GM18867 (cell line): ENCODE measurements at regions not wholly inside any gene's neighbourhood (a gene's known extent, or its start where the extent isn't known, plus 50 kb on each side); places are given as distances from the start of the nearest gene placed in this dataset.
"Not testable (repeated sequence)": the region's sequence is repeated elsewhere in the genome, so short reads cannot be mapped to it uniquely, and the experiment has no call there.

ENCODE experiments used
- ATAC-seq: cut with Tn5 transposase; IDR thresholded peaks from one replicate; pipeline ENCODE4 v1.9.1; 2021; ENCODE audit warnings: mild to moderate bottlenecking, moderate library complexity; ENCODE audit not compliant: unreplicated experiment

DNA sequence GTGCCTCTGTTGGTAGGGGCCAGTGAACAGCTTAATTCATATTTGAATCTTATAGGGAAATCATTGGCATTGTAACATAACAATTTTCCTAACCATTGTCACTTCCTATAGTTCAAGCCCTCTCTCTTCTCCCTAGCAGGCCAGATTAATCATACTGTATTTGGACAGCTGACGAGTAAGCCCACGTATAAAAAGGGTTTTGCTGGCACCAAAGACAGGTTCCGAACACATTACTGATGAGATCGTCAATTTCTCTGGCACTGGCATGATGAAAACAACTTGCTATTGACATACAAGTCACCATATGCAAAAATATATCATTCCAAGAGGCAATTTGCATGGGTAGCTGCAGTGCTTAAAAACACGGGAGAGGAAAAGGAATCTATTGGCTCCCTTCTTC is 891.1 kb upstream of the AUTS2 start:
- ATAC-seq: no peak

DNA sequence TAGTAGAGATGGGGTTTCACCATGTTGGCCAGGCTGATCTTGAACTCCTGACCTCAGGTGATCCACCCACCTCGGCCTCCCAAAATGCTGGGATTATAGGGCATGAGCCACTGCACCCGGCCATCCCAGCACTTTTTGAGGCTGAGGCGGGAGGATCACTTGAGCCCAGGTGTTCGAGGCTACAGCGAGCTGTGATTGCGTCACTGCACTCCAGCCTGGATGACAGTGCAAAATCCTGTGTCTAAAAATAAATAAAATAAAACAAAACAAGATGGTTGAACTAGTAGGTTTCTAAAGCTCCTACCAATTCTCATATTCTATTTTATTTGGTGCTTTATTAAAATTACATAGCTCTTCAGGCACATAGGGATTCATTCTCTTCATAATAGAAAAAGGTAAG is 890.3 kb upstream of the AUTS2 start:
- ATAC-seq: no peak

DNA sequence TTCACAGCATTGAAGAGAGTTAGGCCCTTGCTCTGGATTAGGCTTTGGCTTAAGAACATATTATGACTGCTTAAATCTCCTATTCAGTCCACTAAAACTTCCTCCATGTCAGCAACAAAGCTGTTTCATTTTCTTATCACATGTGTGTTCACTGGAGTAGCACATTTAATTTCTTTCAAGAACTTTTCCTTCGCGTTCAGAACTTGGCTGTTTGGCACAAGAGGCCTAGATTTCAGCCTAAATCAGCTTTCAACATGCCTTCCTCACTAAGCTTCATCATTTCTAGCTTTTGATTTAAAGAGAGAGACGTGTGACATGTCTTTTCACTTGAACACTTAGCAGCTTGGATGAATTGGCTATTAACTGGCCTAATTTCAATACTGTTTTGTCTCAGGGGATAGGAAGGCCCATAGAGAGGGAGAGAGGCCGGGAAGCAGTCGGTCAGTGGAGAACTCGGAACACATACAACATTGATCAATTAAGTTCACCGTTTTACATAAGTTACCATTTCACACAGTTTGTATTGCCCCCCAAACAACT is 885.2 kb upstream of the AUTS2 start:
- ATAC-seq: no peak

DNA sequence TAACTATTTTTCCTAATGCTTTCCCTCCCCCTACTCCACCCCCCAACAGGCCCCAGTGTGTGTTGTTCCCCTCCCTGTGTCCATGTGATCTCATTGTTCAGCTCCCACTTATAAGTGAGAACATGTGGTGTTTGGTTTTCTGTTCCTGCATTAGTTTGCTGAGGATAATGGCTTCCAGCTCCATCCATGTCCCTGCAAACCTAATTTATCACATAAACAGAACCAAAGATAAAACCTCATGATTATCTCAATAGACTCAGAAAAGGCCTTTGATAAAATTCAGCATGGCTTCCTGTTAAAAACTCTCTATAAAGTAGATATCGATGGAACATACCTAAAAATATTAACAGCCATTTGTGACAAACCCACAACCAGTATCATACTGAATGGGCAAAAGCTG is 884.1 kb upstream of the AUTS2 start:
- not testable (repeated sequence) for ATAC-seq

DNA sequence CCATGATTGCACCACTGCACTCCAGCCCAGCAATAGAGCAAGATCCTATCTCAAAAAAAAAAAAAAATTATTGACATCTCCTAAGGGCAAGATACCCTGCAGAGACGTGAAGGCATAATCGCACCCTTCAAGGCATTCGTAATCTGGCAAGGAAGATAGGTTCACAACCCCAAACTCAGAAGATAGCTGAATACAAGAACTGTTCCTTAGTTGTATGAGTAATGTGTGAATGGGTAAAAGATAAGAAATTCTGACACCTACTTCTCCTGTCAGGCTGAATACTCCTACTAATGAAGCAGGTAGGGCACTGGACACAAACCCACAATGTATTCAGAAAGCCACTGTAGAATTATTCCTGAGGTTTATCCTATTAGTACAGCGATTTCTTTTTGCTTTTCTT is 882.4 kb upstream of the AUTS2 start:
- ATAC-seq: no peak

DNA sequence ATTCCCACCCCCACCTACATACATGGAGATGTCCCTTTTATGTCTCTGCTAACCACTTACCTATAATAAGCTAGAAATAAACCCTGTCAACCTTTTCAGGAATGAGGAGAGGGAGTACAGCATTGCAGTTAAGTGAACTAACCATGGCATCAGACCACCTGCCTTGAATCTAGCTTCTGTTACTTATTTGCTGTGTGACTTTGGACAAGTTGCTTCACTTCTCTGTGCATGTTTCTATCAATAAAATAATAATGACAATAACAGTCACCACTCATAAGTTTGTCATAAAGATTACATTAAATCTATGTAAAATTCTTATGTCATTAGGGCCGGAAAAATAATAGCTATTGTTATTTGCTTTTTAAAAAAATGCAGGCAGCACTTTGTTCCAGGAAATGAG is 881.1 kb upstream of the AUTS2 start:
- no peak for ATAC-seq

DNA sequence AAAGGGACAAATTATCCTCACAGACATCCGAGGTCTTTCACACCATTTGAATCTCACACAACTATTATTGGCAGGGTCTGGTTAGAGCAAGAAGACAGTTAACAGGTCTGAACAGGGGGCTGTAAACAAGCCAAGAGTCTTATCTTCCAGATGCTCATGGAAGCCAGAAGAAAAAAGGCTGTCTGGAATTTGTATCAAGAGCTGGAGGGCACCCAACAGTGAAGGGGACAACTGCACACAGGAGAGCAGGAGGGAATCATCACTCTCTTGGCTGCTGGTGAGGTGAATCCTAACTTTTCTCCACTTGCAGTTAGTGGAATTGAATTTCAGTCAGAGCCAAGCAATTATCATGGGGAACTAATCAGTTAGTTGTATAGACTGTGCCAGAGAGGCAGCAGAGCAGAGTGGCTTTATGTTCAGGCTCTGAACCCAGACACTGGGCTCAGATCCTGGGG is 880.2 kb upstream of the AUTS2 start:
- ATAC-seq: no peak

DNA sequence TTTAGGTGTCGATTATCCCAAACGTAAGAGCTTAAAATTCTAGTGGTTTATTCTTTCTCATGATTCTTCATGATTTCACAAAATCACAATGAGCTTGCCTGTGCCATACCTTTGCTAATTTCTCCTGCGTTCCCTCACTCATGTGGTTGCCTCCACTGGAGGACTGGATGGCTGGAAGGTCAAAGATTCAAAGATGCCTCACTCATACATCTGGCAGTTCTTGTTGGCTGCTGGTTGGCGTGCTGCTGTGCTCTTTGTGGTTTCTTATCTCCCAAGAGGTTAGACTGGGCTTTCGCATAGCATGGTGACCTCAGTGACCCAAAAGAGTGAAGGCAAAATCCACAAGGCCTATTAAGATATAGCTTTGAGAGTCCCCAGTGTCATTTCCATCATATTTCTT is 877.6 kb upstream of the AUTS2 start:
- peak; percentile 50 for ATAC-seq

DNA sequence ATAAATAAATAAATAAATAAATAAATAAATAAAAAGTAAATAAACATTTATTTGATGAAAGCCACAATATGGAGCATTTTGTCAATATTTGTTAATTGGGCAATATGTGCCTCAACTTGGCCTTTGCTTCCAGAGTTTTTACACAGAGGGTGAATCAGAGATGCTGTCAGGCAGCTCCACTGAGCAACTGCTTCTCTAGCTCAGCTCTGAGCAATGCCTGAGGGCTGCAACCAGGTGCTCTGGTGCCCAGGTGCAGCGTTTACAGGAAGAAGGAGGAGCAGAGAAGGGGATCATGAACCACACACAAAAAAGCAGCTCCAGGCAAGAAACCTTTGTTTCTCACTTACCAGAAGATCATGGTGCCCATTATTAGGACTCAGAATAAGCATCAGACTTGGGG is 876.2 kb upstream of the AUTS2 start:
- no peak for ATAC-seq

DNA sequence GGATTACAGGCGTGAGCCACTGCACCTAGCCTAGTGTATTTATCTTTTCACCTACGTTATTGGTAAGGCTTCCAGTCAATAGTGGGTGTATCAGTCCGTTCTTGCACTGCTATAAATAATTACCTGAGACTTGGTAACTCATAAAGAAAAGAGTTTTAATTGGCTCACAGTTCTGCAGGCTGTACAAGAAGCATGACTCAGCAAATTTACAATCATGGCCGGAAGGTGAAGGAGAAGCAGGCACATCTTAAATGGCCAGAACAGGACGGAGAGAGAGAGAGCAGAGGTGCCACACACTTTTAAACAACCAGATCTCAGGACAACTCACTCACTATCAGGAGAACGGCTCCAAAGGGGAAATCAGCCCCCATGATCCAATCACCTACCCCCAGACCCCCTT is 873.3 kb upstream of the AUTS2 start:
- ATAC-seq: no peak

DNA sequence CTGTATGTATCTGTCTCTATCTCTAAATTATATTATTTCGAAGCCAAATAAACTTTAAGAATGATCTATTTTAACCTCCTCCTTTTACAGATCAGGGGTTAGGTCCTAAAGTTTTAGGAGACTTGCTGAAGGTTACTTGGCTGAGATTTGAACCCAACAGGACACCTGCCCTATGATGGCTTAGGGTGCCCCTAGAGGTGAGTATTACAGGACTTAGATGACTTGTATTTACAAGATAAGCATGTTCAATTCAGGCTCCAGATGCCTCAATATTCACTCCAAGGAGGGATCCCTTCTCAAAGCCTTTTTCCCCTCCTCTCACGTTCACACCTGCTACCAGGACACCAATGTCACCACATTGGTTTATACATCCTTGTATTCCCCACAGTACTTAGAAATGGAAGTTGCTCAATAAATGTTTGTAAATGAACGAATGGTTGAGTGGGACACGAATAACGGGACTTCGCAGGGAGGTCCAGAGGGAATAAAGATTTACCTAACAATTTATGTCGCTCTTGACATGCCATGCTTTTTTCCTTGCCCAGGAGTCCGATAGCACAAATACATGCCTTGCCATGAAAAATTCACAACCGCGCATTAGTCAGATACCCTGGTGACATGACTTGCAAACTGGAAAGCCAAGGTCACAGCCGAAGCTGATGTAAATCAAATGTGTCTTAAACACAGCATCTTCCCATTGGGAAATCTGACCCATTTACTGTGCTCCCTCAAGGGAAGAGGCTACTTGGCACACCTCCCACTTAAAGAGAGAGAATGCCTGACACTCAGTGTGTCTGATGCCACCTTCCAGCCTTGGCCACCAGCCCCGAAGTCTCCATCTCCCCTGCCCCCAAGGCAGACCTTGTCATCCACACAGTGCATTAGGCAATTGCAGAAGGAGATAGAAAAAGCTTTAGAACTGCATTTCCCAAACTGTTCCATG is 872.2 kb upstream of the AUTS2 start:
- no peak for ATAC-seq

DNA sequence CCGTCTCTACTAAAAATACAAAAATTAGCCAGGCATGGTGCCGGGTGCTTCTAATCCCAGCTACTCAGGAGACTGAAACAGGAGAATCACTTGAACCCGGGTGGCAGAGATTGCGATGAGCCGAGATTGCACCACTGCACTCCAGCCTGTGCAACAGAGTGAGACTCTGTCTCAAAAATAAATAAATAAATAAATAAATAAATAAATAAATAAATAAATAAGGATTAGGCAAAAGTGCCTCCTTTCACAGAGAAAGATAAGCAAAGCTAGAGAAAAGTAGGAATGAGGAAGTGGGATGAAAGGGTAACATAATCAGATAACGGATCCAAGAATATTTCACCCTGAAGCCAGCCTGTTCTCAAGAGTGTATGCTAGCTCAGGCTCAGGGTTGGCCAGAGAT is 869.6 kb upstream of the AUTS2 start:
- not testable (repeated sequence) for ATAC-seq

DNA sequence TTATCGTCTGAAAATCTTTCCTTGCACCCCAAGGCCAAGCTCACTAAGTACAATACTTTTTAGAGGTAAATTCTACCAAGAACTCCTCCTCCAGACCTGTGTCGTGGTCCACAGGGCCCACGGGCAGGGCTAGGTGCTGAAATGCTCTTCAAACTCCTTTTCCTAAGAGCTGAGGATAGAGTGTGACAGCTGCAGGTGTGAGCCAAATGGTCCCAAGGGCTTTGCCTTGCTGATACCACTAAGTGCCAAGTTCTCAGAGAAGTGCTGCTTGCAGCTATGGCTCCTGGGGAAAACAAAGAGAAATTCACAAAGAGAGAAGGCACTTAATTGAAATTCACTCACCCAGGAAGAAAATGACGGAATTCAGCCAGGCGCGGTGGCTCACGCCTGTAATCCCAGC is 868.9 kb upstream of the AUTS2 start:
- no peak for ATAC-seq

DNA sequence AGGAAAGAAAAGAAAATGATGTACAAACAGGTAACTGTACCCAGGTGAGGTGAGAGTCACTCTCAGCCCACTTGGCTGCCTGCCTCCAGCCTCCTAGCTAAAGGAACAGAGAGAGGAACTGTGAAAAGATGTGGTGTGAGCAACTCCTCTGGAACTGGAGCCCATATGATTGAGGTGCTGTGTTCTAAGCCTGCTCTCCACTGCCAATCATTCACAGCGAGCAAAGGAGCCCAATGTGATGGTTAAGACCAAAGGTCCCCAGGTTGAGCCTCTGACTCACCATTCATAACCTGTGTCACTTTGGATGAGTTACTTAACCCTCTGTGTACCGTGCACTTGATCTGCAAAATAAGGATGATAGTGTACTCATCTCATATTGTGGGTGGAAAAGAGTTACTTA is 868.1 kb upstream of the AUTS2 start:
- ATAC-seq: no peak

DNA sequence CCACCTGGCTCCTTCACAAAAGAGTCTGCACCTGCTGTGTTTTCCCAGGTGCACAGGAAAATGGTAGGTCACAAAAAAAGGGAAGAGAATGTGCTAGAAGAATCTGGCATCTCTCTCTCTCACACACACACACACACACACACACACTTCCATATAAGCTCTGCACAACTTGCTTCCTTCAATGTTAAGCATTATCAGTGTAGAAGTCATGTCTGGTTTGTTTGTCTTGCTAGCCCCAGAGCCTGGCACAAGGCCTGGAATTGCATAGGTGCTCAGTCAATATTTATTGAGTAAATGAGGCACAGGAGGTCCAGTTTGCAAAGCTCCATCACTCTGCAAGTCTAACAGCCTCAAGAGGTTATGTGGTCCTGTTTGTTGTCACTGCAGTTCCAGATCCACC is 867.3 kb upstream of the AUTS2 start:
- no peak for ATAC-seq

DNA sequence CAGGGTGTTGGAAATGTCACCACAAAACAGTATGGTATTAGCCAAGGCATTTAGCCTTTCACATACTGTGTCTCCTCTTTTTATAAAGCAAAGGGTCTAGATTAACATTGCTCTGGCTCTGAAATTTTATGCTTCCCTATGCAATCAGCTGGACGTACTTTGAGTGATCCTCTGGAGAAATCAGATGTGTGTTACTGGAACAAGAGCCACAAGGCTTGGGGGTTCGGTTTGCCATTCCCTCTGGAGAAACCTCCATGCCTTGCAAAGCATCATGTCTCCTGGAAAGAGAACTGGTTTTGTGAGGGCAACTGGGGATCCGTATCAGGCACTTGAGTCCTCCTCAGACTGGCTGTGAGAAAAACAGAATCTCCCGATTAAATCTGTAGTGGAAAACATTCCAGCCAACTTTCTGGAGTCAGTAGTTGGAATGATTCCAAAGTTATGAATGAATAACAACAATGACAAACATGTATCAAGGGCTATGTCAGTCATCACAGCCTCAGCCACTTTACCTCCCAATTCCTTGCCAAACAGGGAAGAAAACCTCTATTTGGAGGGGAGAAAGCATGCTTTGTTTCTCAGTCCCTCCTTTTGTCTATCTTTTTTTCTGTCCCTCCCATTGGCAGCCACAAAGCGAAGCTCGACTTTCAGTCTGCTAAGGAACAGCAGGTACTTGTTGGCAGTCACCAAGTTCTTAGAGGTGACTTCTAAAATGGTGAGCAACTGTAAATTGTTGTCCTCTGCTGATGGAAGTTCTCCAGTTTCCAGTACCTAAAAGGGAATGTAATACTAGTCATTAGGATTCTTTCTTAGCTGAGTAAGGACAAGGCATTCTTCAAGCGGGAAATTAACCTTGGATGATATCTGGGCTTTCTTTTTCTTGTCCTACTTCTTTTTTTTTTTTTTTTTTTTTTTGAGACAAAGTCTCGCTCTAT is 864.8 kb upstream of the AUTS2 start:
- ATAC-seq: no peak

DNA sequence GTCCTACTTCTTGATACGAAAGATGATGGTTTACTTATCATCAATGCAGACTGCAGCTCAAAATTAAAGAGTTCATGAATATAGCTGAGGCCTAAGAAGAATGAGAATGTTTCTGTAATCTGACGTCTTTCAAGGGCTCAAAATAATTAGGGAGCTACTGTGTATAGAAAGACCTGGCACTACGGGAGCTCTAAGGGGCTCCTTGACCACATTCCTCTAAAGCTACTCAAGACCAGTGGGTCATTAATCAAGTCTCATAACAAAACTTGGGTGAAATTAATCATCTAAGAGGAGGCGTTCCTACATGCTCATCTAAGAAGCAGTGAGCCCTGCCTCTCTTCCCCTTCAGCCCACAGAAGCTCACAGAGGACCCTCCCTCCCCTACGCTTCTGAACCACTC is 863.8 kb upstream of the AUTS2 start:
- no peak for ATAC-seq

DNA sequence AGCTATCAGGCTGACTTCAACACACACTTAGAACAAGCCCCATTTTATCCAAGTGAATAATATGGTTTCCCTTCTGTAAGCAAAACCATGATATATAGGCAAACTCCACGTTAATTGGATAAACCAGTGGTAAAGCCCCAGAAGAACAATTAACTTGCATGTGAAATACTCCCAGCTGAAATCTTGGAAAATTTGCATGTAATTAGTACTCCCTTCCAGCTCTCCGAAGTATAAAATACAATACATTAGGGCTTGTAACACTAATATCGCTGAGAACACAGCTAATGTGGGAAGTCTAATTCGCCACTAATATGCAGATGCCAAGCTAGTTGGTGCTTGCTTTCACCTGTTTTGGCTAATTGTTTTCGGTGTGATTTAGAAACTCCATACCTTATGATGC is 859.0 kb upstream of the AUTS2 start:
- no peak for ATAC-seq

DNA sequence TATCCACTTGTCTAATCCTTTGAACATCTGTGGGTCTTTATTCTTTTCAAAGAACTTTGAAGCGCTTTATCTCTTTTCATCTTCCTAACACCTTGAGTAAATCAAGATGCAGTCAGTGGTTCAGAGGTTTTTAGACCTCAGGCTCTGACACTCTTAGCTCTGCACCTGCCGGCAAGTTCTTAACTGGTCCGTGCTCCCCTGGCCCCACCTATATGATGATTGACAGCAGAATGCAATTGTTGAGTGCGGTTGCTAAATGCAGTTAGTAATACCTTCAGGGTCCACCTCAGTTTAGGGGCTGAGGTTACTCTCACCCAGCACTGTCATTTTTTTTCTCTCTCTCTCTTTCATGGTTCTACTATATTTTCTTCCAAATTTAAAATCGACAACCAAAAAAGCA is 854.2 kb upstream of the AUTS2 start:
- ATAC-seq: no peak

DNA sequence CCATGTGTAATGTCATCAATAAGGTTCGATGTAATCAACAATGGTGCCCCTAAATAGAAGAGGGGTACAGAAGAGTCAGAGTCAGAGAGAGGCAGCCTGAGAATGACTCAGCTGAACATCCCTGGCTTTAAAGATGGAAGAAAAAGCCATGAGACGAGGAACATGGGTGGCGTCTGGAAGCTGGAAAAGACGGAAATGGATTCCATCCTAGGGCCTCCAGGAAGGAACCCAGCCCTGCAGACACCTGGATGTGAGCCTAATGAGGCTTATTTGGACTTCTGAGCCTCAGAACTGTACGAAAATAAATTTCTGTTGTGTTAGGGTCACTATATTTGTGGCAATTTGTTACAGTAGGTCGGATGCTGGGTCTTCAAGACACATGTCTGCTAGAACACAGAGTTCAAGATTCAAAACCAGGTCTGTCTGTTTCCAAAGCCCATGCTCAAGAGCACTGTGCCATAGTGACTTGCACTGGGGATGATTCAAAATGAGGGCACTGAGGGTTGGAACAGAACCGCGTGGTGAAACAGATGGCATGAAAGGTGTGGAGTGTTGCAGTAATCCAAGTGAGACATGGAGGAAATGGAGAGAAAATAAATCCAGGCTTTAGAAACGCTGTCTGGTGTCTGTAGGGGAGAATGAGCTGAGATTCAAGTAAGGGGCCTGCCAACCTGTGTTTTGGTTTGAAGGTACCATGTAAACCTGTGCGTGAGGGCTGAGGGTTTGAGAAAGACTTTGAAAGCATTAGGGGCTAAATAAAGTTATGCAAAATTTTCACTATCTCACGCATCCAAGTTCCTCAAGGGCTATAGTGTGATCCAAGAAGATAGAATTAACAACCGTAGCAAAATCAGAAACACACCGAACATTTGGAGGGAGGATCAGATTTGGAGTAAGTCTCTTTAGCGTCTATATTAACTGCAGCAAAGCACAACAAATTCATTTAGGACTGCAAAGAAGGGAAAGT is 849.1 kb upstream of the AUTS2 start:
- ATAC-seq: no peak
